ENCODE measurements at regions not wholly inside any gene's neighbourhood (a gene's known extent, or its start where the extent isn't known, plus 50 kb on each side); places are given as distances from the start of the nearest gene placed in this dataset.
"Not testable (repeated sequence)": the region's sequence is repeated elsewhere in the genome, so short reads cannot be mapped to it uniquely, and the experiment has no call there.

DNA sequence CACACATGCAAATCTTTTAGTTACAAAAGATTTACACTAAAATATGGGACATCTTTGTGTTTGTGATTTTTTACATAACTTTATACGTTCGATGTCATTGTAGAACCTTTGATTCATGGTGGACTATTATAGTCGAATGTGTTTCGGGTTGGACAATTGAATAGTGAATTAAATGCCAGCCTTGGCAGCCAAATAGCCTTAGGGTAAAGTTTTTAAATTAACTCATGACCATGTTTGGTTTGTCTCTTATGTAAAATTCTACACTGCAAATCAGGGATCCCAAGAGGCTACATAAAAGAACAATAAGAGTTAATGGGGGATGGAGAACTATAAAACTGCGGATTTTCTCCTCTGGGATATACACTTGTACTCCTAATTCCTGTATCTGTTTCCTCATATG lies 1735.6 kb upstream of the SPRY2 start:
- WGBS, 2 donors = 80 to 90% methylated on average over 5 of the region's 5 CpGs
- Histone ChIP-seq H3K27me3 (no peaks in the 10 kb centered on the region), H3K27ac (no peak overlapping the region), H3K36me3 (no peaks in the 10 kb centered on the region), H3K4me1 (no peaks in the 10 kb centered on the region), H3K9me3 (no peaks in the 10 kb centered on the region), H3K4me3 (no peak overlapping the region)
- ATAC-seq (ENCODE audit: low FRiP score in 2 of 2) (no peak), DNase-seq (no peak)
- no peak for TF ChIP-seq CTCF (IDR thresholded peaks at IDR 0.05)
- no peak for TF ChIP-seq POLR2AphosphoS5 (IDR thresholded peaks at IDR 0.05)
- no peak for TF ChIP-seq POLR2A (IDR thresholded peaks at IDR 0.05)
- TF ChIP-seq EP300 (IDR thresholded peaks at IDR 0.05) = no peak

DNA sequence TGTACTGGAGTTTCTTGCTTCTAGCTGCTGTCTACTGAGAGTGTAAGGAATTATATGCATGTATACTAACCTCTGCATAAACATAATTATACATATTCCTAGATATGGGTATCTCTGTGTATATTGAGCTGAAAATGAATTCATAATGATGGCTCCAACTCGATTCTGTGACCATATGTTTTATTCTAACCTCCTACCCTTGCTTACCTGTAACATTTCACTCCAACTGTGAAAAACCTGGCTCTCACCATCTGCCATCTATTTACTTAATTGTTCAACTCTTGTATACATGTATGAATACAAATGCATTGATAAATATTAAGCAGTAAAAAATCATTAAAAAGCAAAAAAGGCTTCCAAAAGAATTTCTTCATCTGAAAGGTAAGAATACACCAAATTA lies 1729.5 kb upstream of the SPRY2 start:
- DNase-seq (no peak), ATAC-seq (ENCODE audit: low FRiP score in 2 of 2) (no peak)
- no peak overlapping the region for H3K27ac ChIP-seq
- H3K4me1 ChIP-seq = no peaks in the 10 kb centered on the region
- TF ChIP-seq POLR2AphosphoS5 (IDR thresholded peaks at IDR 0.05) = no peak
- H3K36me3 ChIP-seq = no peaks in the 10 kb centered on the region
- no peaks in the 10 kb centered on the region for H3K27me3 ChIP-seq
- WGBS, 2 donors = 15 to 21% methylated on average over 1 of the region's 1 CpG
- H3K4me3 ChIP-seq = no peak overlapping the region
- H3K9me3 ChIP-seq = no peaks in the 10 kb centered on the region

- WGBS, 2 donors = 49 to 64% methylated on average over 4 of the region's 4 CpGs
- TF ChIP-seq CTCF (IDR thresholded peaks at IDR 0.05) = no peak
- TF ChIP-seq POLR2AphosphoS5 (IDR thresholded peaks at IDR 0.05) = no peak
- TF ChIP-seq POLR2A (IDR thresholded peaks at IDR 0.05) = no peak
- TF ChIP-seq EP300 (IDR thresholded peaks at IDR 0.05) = no peak
- Histone ChIP-seq H3K27me3 (no peaks in the 10 kb centered on the region), H3K36me3 (no peaks in the 10 kb centered on the region), H3K4me3 (no peak overlapping the region), H3K27ac (no peak overlapping the region), H3K4me1 (no peaks in the 10 kb centered on the region), H3K9me3 (no peaks in the 10 kb centered on the region)
- ATAC-seq (ENCODE audit: low FRiP score in 2 of 2) = no peak
- no peak for DNase-seq
These were observed 1721.8 kb upstream of the SPRY2 start for GRCh38 chr13:82062772-82063171.

- Histone ChIP-seq H3K4me1 (no peaks in the 10 kb centered on the region), H3K27ac (no peak overlapping the region), H3K27me3 (no peaks in the 10 kb centered on the region), H3K9me3 (no peaks in the 10 kb centered on the region), H3K4me3 (no peak overlapping the region), H3K36me3 (no peaks in the 10 kb centered on the region)
- no peak for TF ChIP-seq EP300 (IDR thresholded peaks at IDR 0.05)
- TF ChIP-seq POLR2A (IDR thresholded peaks at IDR 0.05) = no peak
- TF ChIP-seq CTCF (IDR thresholded peaks at IDR 0.05) = no peak
- no peak for TF ChIP-seq POLR2AphosphoS5 (IDR thresholded peaks at IDR 0.05)
- 75 to 80% methylated on average over 2 of the region's 2 CpGs for WGBS, 2 donors
- DNase-seq (no peak), ATAC-seq (ENCODE audit: low FRiP score in 2 of 2) (no peak)
These were observed 1717.4 kb upstream of the SPRY2 start for GRCh38 chr13:82058364-82058763.

DNA sequence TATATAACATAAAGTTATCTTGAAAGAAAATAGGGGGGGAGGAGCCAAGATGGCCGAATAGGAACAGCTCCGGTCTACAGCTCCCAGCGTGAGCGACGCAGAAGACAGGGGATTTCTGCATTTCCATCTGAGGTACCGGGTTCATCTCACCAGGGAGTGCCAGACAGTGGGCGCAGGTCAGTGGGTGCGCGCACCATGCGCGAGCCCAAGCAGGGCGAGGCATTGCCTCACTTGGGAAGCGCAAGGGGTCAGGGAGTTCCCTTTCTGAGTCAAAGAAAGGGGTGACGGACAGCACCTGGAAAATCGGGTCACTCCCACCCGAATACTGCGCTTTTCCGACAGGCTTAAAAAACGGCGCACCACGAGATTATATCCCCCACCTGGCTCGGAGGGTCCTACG lies 1704.4 kb upstream of the SPRY2 start:
- WGBS, 2 donors = 91 to 95% methylated on average over 22 to 23 of the region's 23 CpGs
- H3K27ac ChIP-seq; ATAC-seq (ENCODE audit: low FRiP score in 2 of 2); H3K4me1 ChIP-seq; H3K9me3 ChIP-seq; H3K4me3 ChIP-seq; H3K36me3 ChIP-seq; H3K27me3 ChIP-seq: not testable (repeated sequence)
- peak in 1 of 2 donors; percentile 54 for DNase-seq

GRCh38 chr13:82036602-82037001 lies 1695.7 kb upstream of the SPRY2 start:
- Histone ChIP-seq H3K4me3 (no peak overlapping the region), H3K4me1 (no peaks in the 10 kb centered on the region), H3K9me3 (peaks cover 0 to 4% (median 0%) of the 10 kb centered on the region in 4 donors), H3K36me3 (no peaks in the 10 kb centered on the region), H3K27me3 (no peaks in the 10 kb centered on the region), H3K27ac (no peak overlapping the region)
- ATAC-seq (ENCODE audit: low FRiP score in 2 of 2) = no peak
- no peak for TF ChIP-seq EP300 (IDR thresholded peaks at IDR 0.05)
- WGBS, 2 donors = 73 to 83% methylated on average over 1 of the region's 1 CpG
- DNase-seq = no peak

Data from upper lobe of left lung (tissue), 6 donors.